Midbrain (tissue), 1 donor: ENCODE measurements at regions not wholly inside any gene's neighbourhood (a gene's known extent, or its start where the extent isn't known, plus 50 kb on each side); places are given as distances from the start of the nearest gene placed in this dataset.

Experiments used
- DNase-seq: peaks from one replicate; lab custom pipeline; 2025; lab: John Stamatoyannopoulos, UW

GRCh38 chr3:164572436-164572835 is 505.9 kb downstream of the SI start:
- no peak for DNase-seq

GRCh38 chr3:164550857-164551256 is 527.4 kb downstream of the SI start:
- no peak for DNase-seq

- no peak for DNase-seq
Observed at GRCh38 chr3:164539215-164539614, 539.1 kb downstream of the SI start.

- DNase-seq = no peak
Observed at GRCh38 chr3:164537485-164537884, 540.8 kb downstream of the SI start.

GRCh38 chr3:164533275-164533674 is 545.0 kb downstream of the SI start:
- DNase-seq = no peak

GRCh38 chr3:164526250-164526649 is 552.0 kb downstream of the SI start:
- no peak for DNase-seq

GRCh38 chr3:164524201-164524600 is 554.1 kb downstream of the SI start:
- DNase-seq = no peak

GRCh38 chr3:164522073-164522763 is 556.1 kb downstream of the SI start:
- DNase-seq = no peak

GRCh38 chr3:164521644-164522043 is 556.7 kb downstream of the SI start:
- DNase-seq = no peak

GRCh38 chr3:164521139-164521538 is 557.2 kb downstream of the SI start:
- DNase-seq = no peak

- no peak for DNase-seq
Observed at GRCh38 chr3:164515256-164515655, 563.0 kb downstream of the SI start.

- DNase-seq = no peak
Observed at GRCh38 chr3:164514576-164514975, 563.7 kb downstream of the SI start.

GRCh38 chr3:164507886-164508285 is 570.4 kb downstream of the SI start:
- DNase-seq = no peak

- DNase-seq = no peak
Observed at GRCh38 chr3:164498917-164499316, 579.4 kb downstream of the SI start.

- no peak for DNase-seq
Observed at GRCh38 chr3:164488893-164489292, 589.4 kb downstream of the SI start.

GRCh38 chr3:164486150-164486549 is 592.1 kb downstream of the SI start:
- DNase-seq = no peak

- no peak for DNase-seq
Observed at GRCh38 chr3:164479978-164480377, 598.3 kb downstream of the SI start.

- DNase-seq = no peak
Observed at GRCh38 chr3:164479406-164479805, 598.9 kb downstream of the SI start.

GRCh38 chr3:164478323-164478722 is 600.0 kb downstream of the SI start:
- DNase-seq = no peak

- no peak for DNase-seq
Observed at GRCh38 chr3:164477403-164477802, 600.9 kb downstream of the SI start.

GRCh38 chr3:164476631-164477030 is 601.7 kb downstream of the SI start:
- DNase-seq = no peak

GRCh38 chr3:164470471-164470870 is 607.8 kb downstream of the SI start:
- DNase-seq = no peak

- DNase-seq = no peak
Observed at GRCh38 chr3:164468055-164468454, 610.2 kb downstream of the SI start.

GRCh38 chr3:164467007-164467406 is 611.3 kb downstream of the SI start:
- DNase-seq = no peak
